ENCODE measurements at regions not wholly inside any gene's neighbourhood (a gene's known extent, or its start where the extent isn't known, plus 50 kb on each side); places are given as distances from the start of the nearest gene placed in this dataset.

DNA sequence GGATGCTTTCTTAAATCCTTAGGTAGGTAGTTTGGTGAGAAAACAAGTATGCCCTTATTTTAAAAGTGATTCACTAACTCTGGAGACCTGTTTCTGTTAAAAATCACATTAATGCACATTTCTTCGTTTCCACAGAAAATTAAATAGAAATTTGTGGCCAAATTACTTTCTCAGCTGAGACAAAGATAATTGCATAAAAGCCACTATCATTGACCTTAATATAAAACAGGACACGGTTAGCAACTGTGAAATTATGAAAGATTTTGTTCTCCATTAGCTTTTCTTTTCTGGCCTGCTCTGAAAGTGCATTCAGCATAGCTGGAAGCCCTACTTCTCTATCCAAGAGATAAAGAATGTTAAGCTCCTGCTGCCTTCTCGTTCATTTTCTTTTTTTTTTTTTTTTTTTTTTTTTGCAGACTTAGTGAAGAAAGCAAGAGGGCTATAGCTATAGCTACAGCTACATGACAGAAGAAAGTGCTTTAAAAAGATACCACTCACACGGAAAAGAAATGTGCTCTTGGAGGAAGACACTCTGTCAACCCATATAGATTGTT is 576.9 kb downstream of the OTOL1 start:
- ChIA-PET CTCF (interaction anchor here (1.0 kb wide), 1 partner anchor 238 kb away, joined by 4 read pairs; no protein-coding TSS in a partner anchor), POLR2A (no interaction called here)
- DNase-seq (ENCODE audit: low spot score) (no peak), ATAC-seq (no peak)
- no peak overlapping the region for H3K27ac Mint-ChIP-seq
- peaks cover 3% of the 10 kb centered on the region for H3K9me3 Mint-ChIP-seq
- no peaks in the 10 kb centered on the region for H3K27me3 Mint-ChIP-seq (ENCODE audit: low read depth)
- H3K36me3 Mint-ChIP-seq: no peaks in the 10 kb centered on the region
- no peak overlapping the region for H3K4me3 Mint-ChIP-seq
- H3K4me1 Mint-ChIP-seq: no peaks in the 10 kb centered on the region
- TF ChIP-seq, protein P1, sequence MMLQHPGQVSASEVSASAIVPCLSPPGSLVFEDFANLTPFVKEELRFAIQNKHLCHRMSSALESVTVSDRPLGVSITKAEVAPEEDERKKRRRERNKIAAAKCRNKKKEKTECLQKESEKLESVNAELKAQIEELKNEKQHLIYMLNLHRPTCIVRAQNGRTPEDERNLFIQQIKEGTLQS (CRISPR knock-in tag; conservative IDR thresholded peaks at IDR 0.05): no peak
- TF ChIP-seq, protein P2, sequence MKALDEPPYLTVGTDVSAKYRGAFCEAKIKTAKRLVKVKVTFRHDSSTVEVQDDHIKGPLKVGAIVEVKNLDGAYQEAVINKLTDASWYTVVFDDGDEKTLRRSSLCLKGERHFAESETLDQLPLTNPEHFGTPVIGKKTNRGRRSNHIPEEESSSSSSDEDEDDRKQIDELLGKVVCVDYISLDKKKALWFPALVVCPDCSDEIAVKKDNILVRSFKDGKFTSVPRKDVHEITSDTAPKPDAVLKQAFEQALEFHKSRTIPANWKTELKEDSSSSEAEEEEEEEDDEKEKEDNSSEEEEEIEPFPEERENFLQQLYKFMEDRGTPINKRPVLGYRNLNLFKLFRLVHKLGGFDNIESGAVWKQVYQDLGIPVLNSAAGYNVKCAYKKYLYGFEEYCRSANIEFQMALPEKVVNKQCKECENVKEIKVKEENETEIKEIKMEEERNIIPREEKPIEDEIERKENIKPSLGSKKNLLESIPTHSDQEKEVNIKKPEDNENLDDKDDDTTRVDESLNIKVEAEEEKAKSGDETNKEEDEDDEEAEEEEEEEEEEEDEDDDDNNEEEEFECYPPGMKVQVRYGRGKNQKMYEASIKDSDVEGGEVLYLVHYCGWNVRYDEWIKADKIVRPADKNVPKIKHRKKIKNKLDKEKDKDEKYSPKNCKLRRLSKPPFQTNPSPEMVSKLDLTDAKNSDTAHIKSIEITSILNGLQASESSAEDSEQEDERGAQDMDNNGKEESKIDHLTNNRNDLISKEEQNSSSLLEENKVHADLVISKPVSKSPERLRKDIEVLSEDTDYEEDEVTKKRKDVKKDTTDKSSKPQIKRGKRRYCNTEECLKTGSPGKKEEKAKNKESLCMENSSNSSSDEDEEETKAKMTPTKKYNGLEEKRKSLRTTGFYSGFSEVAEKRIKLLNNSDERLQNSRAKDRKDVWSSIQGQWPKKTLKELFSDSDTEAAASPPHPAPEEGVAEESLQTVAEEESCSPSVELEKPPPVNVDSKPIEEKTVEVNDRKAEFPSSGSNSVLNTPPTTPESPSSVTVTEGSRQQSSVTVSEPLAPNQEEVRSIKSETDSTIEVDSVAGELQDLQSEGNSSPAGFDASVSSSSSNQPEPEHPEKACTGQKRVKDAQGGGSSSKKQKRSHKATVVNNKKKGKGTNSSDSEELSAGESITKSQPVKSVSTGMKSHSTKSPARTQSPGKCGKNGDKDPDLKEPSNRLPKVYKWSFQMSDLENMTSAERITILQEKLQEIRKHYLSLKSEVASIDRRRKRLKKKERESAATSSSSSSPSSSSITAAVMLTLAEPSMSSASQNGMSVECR (CRISPR knock-in tag; IDR thresholded peaks at IDR 0.05; ENCODE audit: borderline replicate concordance): no peak
- TF ChIP-seq ZNF121 (CRISPR knock-in tag; IDR thresholded peaks at IDR 0.05) (no peak), ESRRA (CRISPR knock-in tag; IDR thresholded peaks at IDR 0.05; ENCODE audit: borderline replicate concordance) (no peak), KAT7 (CRISPR knock-in tag; IDR thresholded peaks at IDR 0.05; ENCODE audit: borderline replicate concordance) (no peak), ZBTB43 (CRISPR knock-in tag; IDR thresholded peaks at IDR 0.05) (no peak), ERG (CRISPR knock-in tag; IDR thresholded peaks at IDR 0.05) (no peak), ATF2 (CRISPR knock-in tag; IDR thresholded peaks at IDR 0.05; ENCODE audit: borderline replicate concordance, low read depth) (no peak), ELF4 (CRISPR knock-in tag; IDR thresholded peaks at IDR 0.05; ENCODE audit: low read depth) (no peak), JUN (CRISPR knock-in tag; IDR thresholded peaks at IDR 0.05) (no peak), NFATC4 (CRISPR knock-in tag; IDR thresholded peaks at IDR 0.05) (no peak), OVOL2 (CRISPR knock-in tag; IDR thresholded peaks at IDR 0.05; ENCODE audit: borderline replicate concordance) (no peak), ZBTB21 (CRISPR knock-in tag; IDR thresholded peaks at IDR 0.05; ENCODE audit: borderline replicate concordance) (no peak), TEAD4 (CRISPR knock-in tag; IDR thresholded peaks at IDR 0.05) (no peak)
- TF ChIP-seq, protein P3, sequence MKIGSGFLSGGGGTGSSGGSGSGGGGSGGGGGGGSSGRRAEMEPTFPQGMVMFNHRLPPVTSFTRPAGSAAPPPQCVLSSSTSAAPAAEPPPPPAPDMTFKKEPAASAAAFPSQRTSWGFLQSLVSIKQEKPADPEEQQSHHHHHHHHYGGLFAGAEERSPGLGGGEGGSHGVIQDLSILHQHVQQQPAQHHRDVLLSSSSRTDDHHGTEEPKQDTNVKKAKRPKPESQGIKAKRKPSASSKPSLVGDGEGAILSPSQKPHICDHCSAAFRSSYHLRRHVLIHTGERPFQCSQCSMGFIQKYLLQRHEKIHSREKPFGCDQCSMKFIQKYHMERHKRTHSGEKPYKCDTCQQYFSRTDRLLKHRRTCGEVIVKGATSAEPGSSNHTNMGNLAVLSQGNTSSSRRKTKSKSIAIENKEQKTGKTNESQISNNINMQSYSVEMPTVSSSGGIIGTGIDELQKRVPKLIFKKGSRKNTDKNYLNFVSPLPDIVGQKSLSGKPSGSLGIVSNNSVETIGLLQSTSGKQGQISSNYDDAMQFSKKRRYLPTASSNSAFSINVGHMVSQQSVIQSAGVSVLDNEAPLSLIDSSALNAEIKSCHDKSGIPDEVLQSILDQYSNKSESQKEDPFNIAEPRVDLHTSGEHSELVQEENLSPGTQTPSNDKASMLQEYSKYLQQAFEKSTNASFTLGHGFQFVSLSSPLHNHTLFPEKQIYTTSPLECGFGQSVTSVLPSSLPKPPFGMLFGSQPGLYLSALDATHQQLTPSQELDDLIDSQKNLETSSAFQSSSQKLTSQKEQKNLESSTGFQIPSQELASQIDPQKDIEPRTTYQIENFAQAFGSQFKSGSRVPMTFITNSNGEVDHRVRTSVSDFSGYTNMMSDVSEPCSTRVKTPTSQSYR (CRISPR knock-in tag; IDR thresholded peaks at IDR 0.05): no peak
- TF ChIP-seq, protein P4, sequence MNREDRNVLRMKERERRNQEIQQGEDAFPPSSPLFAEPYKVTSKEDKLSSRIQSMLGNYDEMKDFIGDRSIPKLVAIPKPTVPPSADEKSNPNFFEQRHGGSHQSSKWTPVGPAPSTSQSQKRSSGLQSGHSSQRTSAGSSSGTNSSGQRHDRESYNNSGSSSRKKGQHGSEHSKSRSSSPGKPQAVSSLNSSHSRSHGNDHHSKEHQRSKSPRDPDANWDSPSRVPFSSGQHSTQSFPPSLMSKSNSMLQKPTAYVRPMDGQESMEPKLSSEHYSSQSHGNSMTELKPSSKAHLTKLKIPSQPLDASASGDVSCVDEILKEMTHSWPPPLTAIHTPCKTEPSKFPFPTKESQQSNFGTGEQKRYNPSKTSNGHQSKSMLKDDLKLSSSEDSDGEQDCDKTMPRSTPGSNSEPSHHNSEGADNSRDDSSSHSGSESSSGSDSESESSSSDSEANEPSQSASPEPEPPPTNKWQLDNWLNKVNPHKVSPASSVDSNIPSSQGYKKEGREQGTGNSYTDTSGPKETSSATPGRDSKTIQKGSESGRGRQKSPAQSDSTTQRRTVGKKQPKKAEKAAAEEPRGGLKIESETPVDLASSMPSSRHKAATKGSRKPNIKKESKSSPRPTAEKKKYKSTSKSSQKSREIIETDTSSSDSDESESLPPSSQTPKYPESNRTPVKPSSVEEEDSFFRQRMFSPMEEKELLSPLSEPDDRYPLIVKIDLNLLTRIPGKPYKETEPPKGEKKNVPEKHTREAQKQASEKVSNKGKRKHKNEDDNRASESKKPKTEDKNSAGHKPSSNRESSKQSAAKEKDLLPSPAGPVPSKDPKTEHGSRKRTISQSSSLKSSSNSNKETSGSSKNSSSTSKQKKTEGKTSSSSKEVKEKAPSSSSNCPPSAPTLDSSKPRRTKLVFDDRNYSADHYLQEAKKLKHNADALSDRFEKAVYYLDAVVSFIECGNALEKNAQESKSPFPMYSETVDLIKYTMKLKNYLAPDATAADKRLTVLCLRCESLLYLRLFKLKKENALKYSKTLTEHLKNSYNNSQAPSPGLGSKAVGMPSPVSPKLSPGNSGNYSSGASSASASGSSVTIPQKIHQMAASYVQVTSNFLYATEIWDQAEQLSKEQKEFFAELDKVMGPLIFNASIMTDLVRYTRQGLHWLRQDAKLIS (CRISPR knock-in tag; IDR thresholded peaks at IDR 0.05; ENCODE audit: borderline replicate concordance): no peak
- TF ChIP-seq, protein P5, sequence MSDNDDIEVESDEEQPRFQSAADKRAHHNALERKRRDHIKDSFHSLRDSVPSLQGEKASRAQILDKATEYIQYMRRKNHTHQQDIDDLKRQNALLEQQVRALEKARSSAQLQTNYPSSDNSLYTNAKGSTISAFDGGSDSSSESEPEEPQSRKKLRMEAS (CRISPR knock-in tag; IDR thresholded peaks at IDR 0.05): no peak
- TF ChIP-seq, protein P6, sequence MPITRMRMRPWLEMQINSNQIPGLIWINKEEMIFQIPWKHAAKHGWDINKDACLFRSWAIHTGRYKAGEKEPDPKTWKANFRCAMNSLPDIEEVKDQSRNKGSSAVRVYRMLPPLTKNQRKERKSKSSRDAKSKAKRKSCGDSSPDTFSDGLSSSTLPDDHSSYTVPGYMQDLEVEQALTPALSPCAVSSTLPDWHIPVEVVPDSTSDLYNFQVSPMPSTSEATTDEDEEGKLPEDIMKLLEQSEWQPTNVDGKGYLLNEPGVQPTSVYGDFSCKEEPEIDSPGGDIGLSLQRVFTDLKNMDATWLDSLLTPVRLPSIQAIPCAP (CRISPR knock-in tag; IDR thresholded peaks at IDR 0.05): no peak
- TF ChIP-seq, protein P7, sequence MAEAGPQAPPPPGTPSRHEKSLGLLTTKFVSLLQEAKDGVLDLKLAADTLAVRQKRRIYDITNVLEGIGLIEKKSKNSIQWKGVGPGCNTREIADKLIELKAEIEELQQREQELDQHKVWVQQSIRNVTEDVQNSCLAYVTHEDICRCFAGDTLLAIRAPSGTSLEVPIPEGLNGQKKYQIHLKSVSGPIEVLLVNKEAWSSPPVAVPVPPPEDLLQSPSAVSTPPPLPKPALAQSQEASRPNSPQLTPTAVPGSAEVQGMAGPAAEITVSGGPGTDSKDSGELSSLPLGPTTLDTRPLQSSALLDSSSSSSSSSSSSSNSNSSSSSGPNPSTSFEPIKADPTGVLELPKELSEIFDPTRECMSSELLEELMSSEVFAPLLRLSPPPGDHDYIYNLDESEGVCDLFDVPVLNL (CRISPR knock-in tag; IDR thresholded peaks at IDR 0.05; ENCODE audit: borderline replicate concordance, low read depth): no peak

Data from WTC11 (cell line).